Sigmoid colon (tissue), 3 donors: ENCODE measurements at regions not wholly inside any gene's neighbourhood (a gene's known extent, or its start where the extent isn't known, plus 50 kb on each side); places are given as distances from the start of the nearest gene placed in this dataset.

Experiments
- CTCF ChIP-seq, 4 experiments: fragments of 450-650 bp in 3 of 4; fragments of 200-600 bp in 1 of 4; IDR thresholded peaks; one replicate each; pipeline ENCODE4 v1.5.1; 2016 to 2019; ENCODE audit warnings: antibody characterized with exemption in 4 of 4, mild to moderate bottlenecking in 3 of 4, moderate library complexity in 2 of 4
- POLR2A ChIP-seq, 2 donors: fragments of 450-650 bp; IDR thresholded peaks; one replicate each; pipeline ENCODE4 v1.6.1; 2016; ENCODE audit warnings: antibody characterized with exemption in 2 of 2, mild to moderate bottlenecking in 2 of 2, moderate library complexity in 2 of 2

GRCh38 chr4:100014616-100015015 lies 64.5 kb upstream of the H2AZ1 start:
- TF ChIP-seq CTCF (IDR thresholded peaks at IDR 0.05) (no peak), POLR2A (IDR thresholded peaks at IDR 0.05) (no peak)
